Keratinocyte (primary cell): ENCODE measurements at regions not wholly inside any gene's neighbourhood (a gene's known extent, or its start where the extent isn't known, plus 50 kb on each side); places are given as distances from the start of the nearest gene placed in this dataset.

Experiments
- DNase-seq: peaks from one replicate; pipeline ENCODE4 v3.0.0-alpha.2; 2011; ENCODE audit warnings: low read depth, missing footprints, low spot score
- FAIRE-seq: peaks from 2 replicates; lab custom pipeline; 2011; peaks lifted over from hg19 to GRCh38; lab: Jason Lieb, UNC
- H2AFZ ChIP-seq: 2 replicates; pipeline ENCODE4 v1.6.0; 2012; ENCODE audit warnings: low read length, control low read depth, inconsistent platforms; ENCODE audit not compliant: control insufficient read depth
- H3K27ac ChIP-seq: 2 replicates; pipeline ENCODE4 v1.5.1; 2011; ENCODE audit warnings: low read length; ENCODE audit not compliant: control insufficient read depth, insufficient read depth
- H3K27me3 ChIP-seq: 3 replicates; pipeline ENCODE4 v1.6.0; 2011; ENCODE audit warnings: low read length; ENCODE audit not compliant: control insufficient read depth, insufficient read depth; ENCODE audit errors: extremely low read depth
- H3K36me3 ChIP-seq, 2 experiments: 2 replicates in 1 of 2; 3 replicates in 1 of 2; pipeline ENCODE4 v1.5.1; 2011; ENCODE audit warnings: low read length in 2 of 2, mild to moderate bottlenecking in 1 of 2; ENCODE audit not compliant: control insufficient read depth in 2 of 2, insufficient read depth in 2 of 2; ENCODE audit errors: extremely low read depth in 1 of 2
- H3K4me1 ChIP-seq: 3 replicates; pipeline ENCODE4 v1.5.1; 2011; ENCODE audit warnings: low read length; ENCODE audit not compliant: control insufficient read depth, insufficient read depth; ENCODE audit errors: extremely low read depth
- H3K4me2 ChIP-seq: 3 replicates; pipeline ENCODE4 v1.6.0; 2011; ENCODE audit warnings: low read depth, low read length; ENCODE audit not compliant: control insufficient read depth, insufficient read depth; ENCODE audit errors: extremely low read depth
- H3K4me3 ChIP-seq, 3 experiments: fragments of 200-600 bp in 1 of 3; sonication (generic) in 1 of 3; 2 replicates in 2 of 3; 3 replicates in 1 of 3; pipeline ENCODE4 v1.5.1; 2011 to 2016; ENCODE audit warnings: low read length in 3 of 3, mild to moderate bottlenecking in 3 of 3, control low read depth in 2 of 3, inconsistent platforms in 1 of 3, low read depth in 1 of 3, mixed read lengths in 1 of 3, mixed run types in 1 of 3, moderate library complexity in 1 of 3; ENCODE audit not compliant: control insufficient read depth in 2 of 3, insufficient read depth in 2 of 3; ENCODE audit errors: extremely low read depth in 1 of 3
- H3K79me2 ChIP-seq: 2 replicates; pipeline ENCODE4 v1.6.0; 2012; ENCODE audit warnings: low read length; ENCODE audit not compliant: control insufficient read depth, insufficient read depth
- H3K9ac ChIP-seq: 3 replicates; pipeline ENCODE4 v1.6.0; 2011; ENCODE audit warnings: low read length; ENCODE audit not compliant: control insufficient read depth, insufficient read depth; ENCODE audit errors: extremely low read depth
- H3K9me1 ChIP-seq: 3 replicates; pipeline ENCODE4 v1.6.0; 2011; ENCODE audit warnings: low read length; ENCODE audit not compliant: control insufficient read depth, insufficient read depth; ENCODE audit errors: extremely low read depth
- H3K9me3 ChIP-seq: 2 replicates; pipeline ENCODE4 v1.5.1; 2012; ENCODE audit warnings: low read depth, low read length; ENCODE audit not compliant: control insufficient read depth
- H4K20me1 ChIP-seq: 3 replicates; pipeline ENCODE4 v1.6.0; 2011; ENCODE audit warnings: low read length; ENCODE audit not compliant: control insufficient read depth, insufficient read depth; ENCODE audit errors: extremely low read depth
- CTCF ChIP-seq, 3 experiments: IDR thresholded peaks in 1 of 3; conservative IDR thresholded peaks in 1 of 3; optimal IDR thresholded peaks in 1 of 3; 2 replicates in 2 of 3; 3 replicates in 1 of 3; pipeline versions ENCODE3 to v1.5.1; 2011; ENCODE audit warnings: low read length in 3 of 3, mild to moderate bottlenecking in 3 of 3, moderate library complexity in 2 of 3, control low read depth in 1 of 3, inconsistent platforms in 1 of 3; ENCODE audit not compliant: insufficient read depth in 2 of 3; ENCODE audit errors: extremely low read depth in 1 of 3
- EZH2 ChIP-seq: IDR thresholded peaks from one replicate; pipeline ENCODE4 v1.6.1; 2012; ENCODE audit warnings: inconsistent platforms, mild to moderate bottlenecking, low read length, moderate library complexity
- dilution Hi-C: fragments of 300-500 bp; cut with MboI; formaldehyde crosslinking; loops from one replicate; pipeline ENCODE4 v1.7.0; 2020; ENCODE audit warnings: low sequenced_read_pairs; ENCODE audit not compliant: extremely low pct_ligation_motif_present

- Histone ChIP-seq H3K79me2 (no peaks in the 10 kb centered on the region), H3K36me3 (no peaks in the 10 kb centered on the region), H3K9ac (no peak overlapping the region), H2AFZ (no peak overlapping the region), H3K9me3 (peaks cover 14% of the 10 kb centered on the region), H3K27me3 (no peaks in the 10 kb centered on the region), H4K20me1 (no peaks in the 10 kb centered on the region), H3K4me1 (no peaks in the 10 kb centered on the region), H3K4me2 (no peak overlapping the region), H3K27ac (no peak overlapping the region), H3K9me1 (no peaks in the 10 kb centered on the region), H3K4me3 (no peak overlapping the region)
- FAIRE-seq (no peak), DNase-seq (no peak)
- TF ChIP-seq CTCF (optimal IDR thresholded peaks at IDR 0.05 in 1 of 3, IDR thresholded peaks at IDR 0.05 in 1 of 3, conservative IDR thresholded peaks at IDR 0.05 in 1 of 3; ENCODE audit: extremely low read depth in 1 of 3, insufficient read depth in 2 of 3, low read length in 3 of 3) (no peak), EZH2 (no peak)
- dilution Hi-C loops = no loop called here
These were observed 279.2 kb upstream of the IRX2 start for GRCh38 chr5:3030511-3031165.

- Histone ChIP-seq H3K4me1 (no peaks in the 10 kb centered on the region), H3K79me2 (no peaks in the 10 kb centered on the region), H3K27ac (no peak overlapping the region), H4K20me1 (no peaks in the 10 kb centered on the region), H3K4me2 (no peak overlapping the region), H3K9ac (no peak overlapping the region), H3K27me3 (no peaks in the 10 kb centered on the region), H3K9me3 (peaks cover 14% of the 10 kb centered on the region), H3K36me3 (no peaks in the 10 kb centered on the region), H3K9me1 (no peaks in the 10 kb centered on the region), H3K4me3 (no peak overlapping the region), H2AFZ (no peak overlapping the region)
- TF ChIP-seq EZH2 = no peak
- no peak for TF ChIP-seq CTCF (optimal IDR thresholded peaks at IDR 0.05 in 1 of 3, IDR thresholded peaks at IDR 0.05 in 1 of 3, conservative IDR thresholded peaks at IDR 0.05 in 1 of 3; ENCODE audit: extremely low read depth in 1 of 3, insufficient read depth in 2 of 3, low read length in 3 of 3)
- no peak for DNase-seq
- dilution Hi-C loops = no loop called here
- FAIRE-seq = no peak
These were observed 277.9 kb upstream of the IRX2 start for GRCh38 chr5:3029396-3029795.
